B cell (primary cell): ENCODE measurements at regions not wholly inside any gene's neighbourhood (a gene's known extent, or its start where the extent isn't known, plus 50 kb on each side); places are given as distances from the start of the nearest gene placed in this dataset.

ENCODE experiments used
- ATAC-seq: fragments of 200-7000 bp; cut with Tn5 transposase; one replicate; pipeline ENCODE4 v1.10.0; 2021; ENCODE audit warnings: low read depth, mild to moderate bottlenecking, moderate number of reproducible peaks, moderate library complexity
- CTCF ChIA-PET: fragments of 350-600 bp; sonication (Branson Sonifier 250); formaldehyde crosslinking; loops from one replicate; lab custom pipeline; 2021; ENCODE audit warnings: antibody characterized with exemption, inconsistent platforms; lab: Charles Lee
- POLR2A ChIA-PET: fragments of 350-600 bp; sonication (Branson Sonifier 250); formaldehyde crosslinking; loops from one replicate; lab custom pipeline; 2021; ENCODE audit warnings: antibody characterized with exemption; lab: Charles Lee
- DNase-seq: peaks from one replicate; pipeline ENCODE4 v3.0.0; 2013
- H2AFZ ChIP-seq: 2 replicates; pipeline ENCODE4 v1.6.1; 2012; ENCODE audit warnings: mild to moderate bottlenecking, low read depth, low read length; ENCODE audit not compliant: insufficient read depth, poor library complexity, severe bottlenecking
- H3K27ac ChIP-seq, 2 donors: 1 replicate in 1 of 2; 2 replicates in 1 of 2; pipeline ENCODE4 v1.5.1; 2012 to 2013; ENCODE audit warnings: low read length in 2 of 2, mild to moderate bottlenecking in 2 of 2, moderate library complexity in 1 of 2
- H3K27me3 ChIP-seq, 4 experiments: fragments of 200-600 bp in 1 of 4; sonication (generic) in 1 of 4; replicated peaks in 1 of 4; 1 replicate in 2 of 4; 2 replicates in 2 of 4; pipeline versions ENCODE4 v1.6.1 to v1.7.0; 2013 to 2016; ENCODE audit warnings: low read length in 3 of 4, mild to moderate bottlenecking in 2 of 4, mixed read lengths in 1 of 4, moderate library complexity in 1 of 4; ENCODE audit not compliant: insufficient read depth in 4 of 4, control insufficient read depth in 3 of 4; ENCODE audit errors: control extremely low read depth in 1 of 4
- H3K36me3 ChIP-seq, 2 experiments: replicated peaks in 1 of 2; 1 replicate in 1 of 2; 2 replicates in 1 of 2; pipeline versions ENCODE4 v1.6.1 to v1.7.1; 2013; ENCODE audit warnings: low read length in 1 of 2; ENCODE audit not compliant: insufficient read depth in 2 of 2, control insufficient read depth in 1 of 2; ENCODE audit errors: control extremely low read depth in 1 of 2, extremely low read depth in 1 of 2
- H3K4me1 ChIP-seq, 2 donors: fragments of 200-600 bp in 1 of 2; sonication (generic) in 1 of 2; 1 replicate in 1 of 2; 2 replicates in 1 of 2; pipeline versions ENCODE4 v1.5.1 to v1.6.1; 2013 to 2017; ENCODE audit warnings: low read length in 2 of 2; ENCODE audit not compliant: control insufficient read depth in 2 of 2, insufficient read depth in 2 of 2
- H3K4me2 ChIP-seq: replicated peaks from 2 replicates; pipeline ENCODE3; 2012; ENCODE audit warnings: mild to moderate bottlenecking, low read depth, low read length; ENCODE audit not compliant: poor library complexity, severe bottlenecking
- H3K4me3 ChIP-seq, 5 experiments: fragments of 200-600 bp in 1 of 5; sonication (generic) in 1 of 5; 1 replicate in 3 of 5; 2 replicates in 2 of 5; pipeline versions ENCODE4 v1.5.1 to v1.7.0; 2011 to 2016; ENCODE audit warnings: low read length in 4 of 5, mild to moderate bottlenecking in 4 of 5, low read depth in 2 of 5, control low read depth in 1 of 5, moderate library complexity in 1 of 5; ENCODE audit not compliant: insufficient read depth in 1 of 5; ENCODE audit errors: control extremely low read depth in 1 of 5, extremely low read depth in 1 of 5
- H3K79me2 ChIP-seq: fragments of 200-600 bp; sonication (generic); one replicate; pipeline ENCODE4 v1.6.0; 2016; ENCODE audit warnings: low read length; ENCODE audit not compliant: control insufficient read depth, insufficient read depth
- H3K9ac ChIP-seq: fragments of 200-600 bp; sonication (generic); 2 replicates; pipeline ENCODE4 v1.6.1; 2017; ENCODE audit warnings: mild to moderate bottlenecking, low read length, moderate library complexity
- H3K9me3 ChIP-seq, 3 donors: one replicate each; pipeline versions ENCODE4 v1.6.1 to v1.7.1; 2013; ENCODE audit warnings: low read length in 2 of 3; ENCODE audit not compliant: control insufficient read depth in 2 of 3, insufficient read depth in 1 of 3; ENCODE audit errors: control extremely low read depth in 1 of 3
- H4K20me1 ChIP-seq: 2 replicates; pipeline ENCODE4 v1.6.0; 2012; ENCODE audit warnings: mild to moderate bottlenecking, low read length; ENCODE audit not compliant: insufficient read depth, control insufficient read depth, poor library complexity, severe bottlenecking
- H3K27ac Mint-ChIP-seq: one replicate; pipeline ENCODE4 v1.8.0; 2021; ENCODE audit warnings: mixed read lengths
- H3K27me3 Mint-ChIP-seq: one replicate; pipeline ENCODE4 v1.8.0; 2021; ENCODE audit warnings: mixed read lengths
- H3K4me1 Mint-ChIP-seq: one replicate; pipeline ENCODE4 v1.8.0; 2021; ENCODE audit warnings: mixed read lengths
- H3K4me3 Mint-ChIP-seq: one replicate; pipeline ENCODE4 v1.8.0; 2021; ENCODE audit warnings: mixed read lengths
- H3K9me3 Mint-ChIP-seq: one replicate; pipeline ENCODE4 v1.8.0; 2022; ENCODE audit warnings: mixed read lengths; ENCODE audit not compliant: insufficient read depth
- EZH2 ChIP-seq: IDR thresholded peaks from 2 replicates; pipeline ENCODE4 v1.6.1; 2012; ENCODE audit warnings: borderline replicate concordance, low read depth, mild to moderate bottlenecking, moderate library complexity, low read length; ENCODE audit not compliant: insufficient read depth, poor library complexity, severe bottlenecking
- WGBS: methylation state at CpG from one replicate; pipeline ENCODE4 v1.1.5; 2013; ENCODE audit warnings: missing lambda C conversion rate; ENCODE audit not compliant: insufficient coverage; 5-methylcytosine and 5-hydroxymethylcytosine counted together
- intact Hi-C: fragments of 100-400 bp; cut with micrococcal nuclease; formaldehyde crosslinking; loops from one replicate; pipeline ENCODE4 v1.10.0; 2022
- TF ChIP-seq, protein P1 (sequence below): fragments of 200-600 bp; IDR thresholded peaks from one replicate; pipeline ENCODE4 v1.8.0; 2022; ENCODE audit warnings: antibody characterized with exemption, mild to moderate bottlenecking

DNA sequence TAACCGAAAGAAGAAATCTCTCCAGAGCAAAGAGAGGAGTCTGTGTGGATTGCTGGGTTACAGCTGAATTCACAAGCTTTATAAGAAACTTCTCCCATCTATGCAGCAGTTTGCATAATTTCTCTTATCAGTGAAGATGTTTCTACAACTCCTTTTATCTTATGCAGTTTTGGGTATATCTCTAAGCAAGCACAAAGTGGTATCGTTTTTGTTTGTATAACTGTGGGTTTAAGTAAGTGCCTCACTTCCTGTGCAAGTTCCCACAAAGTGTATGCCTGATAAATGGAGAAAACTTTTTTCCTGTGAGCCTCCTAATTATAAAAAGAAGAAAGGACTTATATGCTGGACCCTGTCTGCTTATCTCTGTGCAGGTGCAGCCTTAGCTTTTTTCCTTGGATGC, 205.6 kb downstream of the RPS4Y2 start:
- ATAC-seq (no peak), DNase-seq (no peak)
- intact Hi-C loops, result no loop called here
- H2AFZ ChIP-seq, result no peak overlapping the region
- H3K4me3 Mint-ChIP-seq, result no peak overlapping the region
- peaks cover 0 to 7% of the 10 kb centered on the region in 2 donors for H3K4me1 ChIP-seq
- POLR2A ChIA-PET, result no interaction called here
- H3K4me3 ChIP-seq, result no peak overlapping the region
- peaks cover 0 to 9% (median 0%) of the 10 kb centered on the region in 3 donors for H3K9me3 ChIP-seq
- no peaks in the 10 kb centered on the region for H4K20me1 ChIP-seq
- TF ChIP-seq, protein P1, sequence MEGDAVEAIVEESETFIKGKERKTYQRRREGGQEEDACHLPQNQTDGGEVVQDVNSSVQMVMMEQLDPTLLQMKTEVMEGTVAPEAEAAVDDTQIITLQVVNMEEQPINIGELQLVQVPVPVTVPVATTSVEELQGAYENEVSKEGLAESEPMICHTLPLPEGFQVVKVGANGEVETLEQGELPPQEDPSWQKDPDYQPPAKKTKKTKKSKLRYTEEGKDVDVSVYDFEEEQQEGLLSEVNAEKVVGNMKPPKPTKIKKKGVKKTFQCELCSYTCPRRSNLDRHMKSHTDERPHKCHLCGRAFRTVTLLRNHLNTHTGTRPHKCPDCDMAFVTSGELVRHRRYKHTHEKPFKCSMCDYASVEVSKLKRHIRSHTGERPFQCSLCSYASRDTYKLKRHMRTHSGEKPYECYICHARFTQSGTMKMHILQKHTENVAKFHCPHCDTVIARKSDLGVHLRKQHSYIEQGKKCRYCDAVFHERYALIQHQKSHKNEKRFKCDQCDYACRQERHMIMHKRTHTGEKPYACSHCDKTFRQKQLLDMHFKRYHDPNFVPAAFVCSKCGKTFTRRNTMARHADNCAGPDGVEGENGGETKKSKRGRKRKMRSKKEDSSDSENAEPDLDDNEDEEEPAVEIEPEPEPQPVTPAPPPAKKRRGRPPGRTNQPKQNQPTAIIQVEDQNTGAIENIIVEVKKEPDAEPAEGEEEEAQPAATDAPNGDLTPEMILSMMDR, result no peak
- TF ChIP-seq EZH2, result no peak
- H3K36me3 ChIP-seq, result no peaks in the 10 kb centered on the region
- no peak overlapping the region for H3K4me2 ChIP-seq
- no CpG with 5 or more reads among the region's 2 CpGs for WGBS
- H3K27me3 ChIP-seq, result no peaks in the 10 kb centered on the region
- peaks cover 10% of the 10 kb centered on the region for H3K4me1 Mint-ChIP-seq
- H3K9ac ChIP-seq, result no peak overlapping the region
- no peaks in the 10 kb centered on the region for H3K27me3 Mint-ChIP-seq
- CTCF ChIA-PET, result no interaction called here
- no peaks in the 10 kb centered on the region for H3K79me2 ChIP-seq
- H3K27ac ChIP-seq, result no peak overlapping the region
- no peak overlapping the region for H3K27ac Mint-ChIP-seq
- no peaks in the 10 kb centered on the region for H3K9me3 Mint-ChIP-seq

DNA sequence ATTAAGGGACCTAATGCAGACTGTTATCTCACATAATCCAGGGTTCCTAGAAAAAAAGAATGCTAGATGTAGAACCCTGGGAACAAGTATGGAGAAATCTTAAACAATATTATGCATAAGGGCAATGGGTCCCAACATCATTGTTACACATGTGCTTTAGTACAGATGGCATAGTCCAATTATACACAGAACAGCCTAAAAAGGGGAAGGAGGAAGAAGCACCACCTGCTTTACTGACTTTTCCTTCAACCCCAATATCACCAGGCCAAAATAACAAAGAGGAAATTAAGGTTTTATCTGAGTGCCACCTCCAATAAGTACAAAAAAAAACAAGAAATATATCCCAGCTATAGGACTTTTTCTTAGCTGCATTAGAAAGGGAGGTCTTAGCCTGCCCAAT, 211.9 kb downstream of the RPS4Y2 start:
- no peaks in the 10 kb centered on the region for H3K79me2 ChIP-seq
- H3K27me3 ChIP-seq, result no peaks in the 10 kb centered on the region
- ATAC-seq (peak; percentile 33), DNase-seq (peak; percentile 8)
- no peak overlapping the region for H3K9ac ChIP-seq
- no peaks in the 10 kb centered on the region for H3K36me3 ChIP-seq
- no peak overlapping the region for H3K4me2 ChIP-seq
- intact Hi-C loops, result no loop called here
- ChIA-PET POLR2A (no interaction called here), CTCF (interaction anchor here (1.2 to 2.0 kb wide), 3 partner anchors 201 to 292 kb away, joined by 3 to 10 read pairs (median 6); no protein-coding TSS in a partner anchor)
- H3K4me1 ChIP-seq, result peaks cover 0 to 15% of the 10 kb centered on the region in 2 donors
- H3K27ac ChIP-seq, result no peak overlapping the region
- H3K27ac Mint-ChIP-seq, result no peak overlapping the region
- TF ChIP-seq, protein P1, result no peak
- TF ChIP-seq EZH2, result no peak
- peaks cover 11% of the 10 kb centered on the region for H3K4me1 Mint-ChIP-seq
- no peak overlapping the region for H2AFZ ChIP-seq
- no peak overlapping the region for H3K4me3 Mint-ChIP-seq
- no peak overlapping the region for H3K4me3 ChIP-seq
- H4K20me1 ChIP-seq, result no peaks in the 10 kb centered on the region
- no peaks in the 10 kb centered on the region for H3K27me3 Mint-ChIP-seq
- H3K9me3 Mint-ChIP-seq, result no peaks in the 10 kb centered on the region
- H3K9me3 ChIP-seq, result no peaks in the 10 kb centered on the region
